Cardiac septum (tissue), 1 donor: ENCODE measurements at regions not wholly inside any gene's neighbourhood (a gene's known extent, or its start where the extent isn't known, plus 50 kb on each side); places are given as distances from the start of the nearest gene placed in this dataset.
"Not testable (repeated sequence)": the region's sequence is repeated elsewhere in the genome, so short reads cannot be mapped to it uniquely, and the experiment has no call there.

Experiments
- DNase-seq: peaks from one replicate; pipeline ENCODE4 v3.0.0-alpha.2; 2020; ENCODE audit warnings: low spot score
- intact Hi-C: fragments of 100-400 bp; cut with DNase I; formaldehyde crosslinking; loops from one replicate; pipeline ENCODE4 v1.14.0; 2022
- donor health status: DM: no; HTN: no; CAD: no.

DNA sequence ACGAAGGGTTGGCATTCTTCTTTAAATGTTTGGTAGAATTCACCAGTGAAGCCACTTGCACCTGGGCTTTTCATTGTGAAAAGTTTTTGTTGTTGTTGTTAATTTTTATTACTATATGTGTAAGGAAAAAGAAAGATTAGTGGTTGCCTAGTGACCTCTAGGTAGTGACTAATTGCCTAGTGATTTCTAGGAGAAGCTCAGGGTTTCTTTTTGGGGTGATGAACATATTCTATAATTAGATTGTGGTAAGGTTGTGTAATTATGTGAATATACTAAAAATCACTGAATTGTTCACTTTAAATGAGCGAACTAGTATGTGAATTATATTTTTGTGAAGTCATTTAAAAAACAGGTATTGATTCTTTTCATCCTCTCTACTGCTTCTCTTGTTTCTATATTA lies 123.8 kb upstream of the TMEM170B start:
- intact Hi-C loops: no loop called here
- DNase-seq: no peak

DNA sequence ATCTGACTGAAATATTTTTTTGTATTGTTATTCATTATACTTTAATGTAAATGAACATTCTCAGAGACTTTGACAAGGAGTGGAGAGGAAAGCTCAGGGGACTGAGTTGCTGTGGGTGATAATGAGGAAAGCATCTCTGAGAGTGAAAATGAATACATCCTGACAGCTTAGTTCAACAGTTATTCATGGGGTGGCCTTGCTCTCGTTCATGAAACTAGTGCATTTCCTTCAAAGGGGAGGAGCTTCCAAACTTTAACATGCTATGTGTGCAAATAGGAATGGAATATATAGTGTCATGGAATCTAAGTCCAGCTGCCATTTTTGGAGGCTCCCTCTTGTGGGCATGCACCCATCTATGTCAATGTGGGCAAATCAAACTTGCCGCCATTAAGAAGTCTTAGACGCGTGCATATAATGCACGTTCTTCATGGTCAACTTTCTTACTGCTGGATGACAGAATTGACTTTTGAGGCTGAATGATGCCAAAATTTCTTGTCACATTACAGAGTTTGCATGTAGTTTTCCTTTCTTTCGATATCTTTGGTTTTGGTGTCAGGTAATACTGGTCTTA lies 124.3 kb upstream of the TMEM170B start:
- DNase-seq: no peak
- intact Hi-C loops: no loop called here

DNA sequence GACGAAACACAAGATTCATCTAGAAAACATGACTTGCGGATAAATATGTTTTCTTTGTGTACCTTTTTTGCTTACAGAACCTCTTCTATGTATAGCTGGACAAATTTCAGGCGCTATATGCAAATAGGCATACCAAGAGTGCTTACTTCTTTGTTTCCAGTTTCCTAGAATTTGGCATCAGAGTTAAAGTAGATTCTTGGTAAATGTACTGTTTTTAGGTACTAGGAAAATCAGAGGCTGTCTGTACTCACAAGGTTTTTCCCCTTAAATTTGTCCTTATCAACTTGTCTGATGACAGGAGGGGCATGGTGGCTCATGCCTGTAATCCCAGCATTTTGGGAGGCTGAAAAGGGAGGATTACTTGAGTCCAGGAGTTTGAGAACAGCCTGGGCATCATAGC lies 124.9 kb upstream of the TMEM170B start:
- DNase-seq: no peak
- intact Hi-C loops: no loop called here

DNA sequence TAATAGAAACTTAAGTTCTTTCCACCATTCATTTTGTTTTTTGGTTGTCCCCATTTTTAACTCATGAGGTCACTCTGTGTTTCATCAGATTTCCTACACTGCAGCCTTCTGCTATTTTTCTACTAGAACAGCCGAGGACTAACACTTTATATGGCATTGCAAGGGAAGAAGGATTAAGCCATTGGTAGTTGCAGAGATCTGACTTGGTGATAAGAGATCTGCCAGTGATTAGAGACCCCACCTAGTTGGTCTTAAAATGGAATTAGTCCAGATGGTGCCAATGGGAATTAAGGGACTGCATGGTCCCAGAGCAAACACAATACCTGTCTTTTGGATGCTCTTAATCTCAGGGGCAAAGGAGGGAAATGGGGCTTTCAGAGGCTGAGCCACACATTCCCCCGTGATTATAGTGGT lies 125.5 kb upstream of the TMEM170B start:
- no peak for DNase-seq
- intact Hi-C loops: no loop called here

DNA sequence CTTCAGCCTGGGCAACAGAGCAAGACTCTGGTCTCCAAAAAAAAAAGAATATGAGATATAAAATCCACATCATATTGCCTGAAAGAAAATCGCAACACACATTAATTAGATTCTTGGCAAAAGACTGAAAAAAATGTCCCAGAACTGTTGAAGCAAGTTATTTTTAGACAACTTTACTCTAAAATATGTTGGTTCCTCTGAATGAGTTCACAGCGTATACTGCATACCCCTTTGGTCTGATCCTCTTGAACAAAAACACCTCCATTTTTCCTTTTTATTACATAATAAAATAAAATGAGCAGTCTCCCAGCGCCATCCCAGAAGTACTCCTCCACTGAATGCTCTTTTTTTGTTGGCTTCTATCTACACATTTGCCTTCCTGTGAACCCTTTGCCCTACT lies 126.0 kb upstream of the TMEM170B start:
- no peak for DNase-seq
- intact Hi-C loops: no loop called here

DNA sequence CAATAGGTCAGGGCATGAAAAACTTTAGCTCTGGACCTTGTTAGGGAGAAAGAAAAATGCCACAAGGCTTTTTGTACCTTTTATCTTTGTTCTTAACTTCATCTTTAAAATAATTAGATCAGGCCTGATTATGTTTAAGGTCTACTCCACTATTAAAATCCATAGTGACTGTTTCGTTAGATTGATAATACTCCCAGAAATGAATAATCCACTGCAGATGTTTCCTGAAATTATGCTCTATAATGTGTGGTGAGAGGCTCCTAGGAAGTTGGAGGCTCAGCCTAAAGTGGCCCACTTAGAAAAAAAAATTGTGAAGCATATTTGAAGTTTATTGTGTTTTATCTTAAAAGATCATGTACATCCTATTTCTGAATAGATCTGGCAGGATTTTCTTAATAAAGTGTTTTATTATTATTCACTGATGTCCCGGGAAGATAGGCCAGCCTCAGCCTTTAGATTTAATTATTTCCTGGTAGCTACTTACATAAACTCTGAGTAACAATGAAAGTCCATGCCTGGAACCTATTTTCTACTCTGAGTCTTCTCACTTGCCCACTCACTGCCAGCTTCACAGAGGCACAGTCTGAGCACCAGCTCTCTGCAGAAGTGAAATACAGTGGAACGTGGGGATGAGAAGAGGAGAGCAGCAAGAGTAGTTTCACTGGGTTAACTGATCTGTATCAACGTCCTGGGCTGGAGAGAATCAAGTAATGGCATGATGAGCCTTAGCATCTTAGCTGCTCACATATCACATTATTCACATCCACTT lies 126.8 kb upstream of the TMEM170B start:
- intact Hi-C loops: no loop called here
- DNase-seq: no peak

DNA sequence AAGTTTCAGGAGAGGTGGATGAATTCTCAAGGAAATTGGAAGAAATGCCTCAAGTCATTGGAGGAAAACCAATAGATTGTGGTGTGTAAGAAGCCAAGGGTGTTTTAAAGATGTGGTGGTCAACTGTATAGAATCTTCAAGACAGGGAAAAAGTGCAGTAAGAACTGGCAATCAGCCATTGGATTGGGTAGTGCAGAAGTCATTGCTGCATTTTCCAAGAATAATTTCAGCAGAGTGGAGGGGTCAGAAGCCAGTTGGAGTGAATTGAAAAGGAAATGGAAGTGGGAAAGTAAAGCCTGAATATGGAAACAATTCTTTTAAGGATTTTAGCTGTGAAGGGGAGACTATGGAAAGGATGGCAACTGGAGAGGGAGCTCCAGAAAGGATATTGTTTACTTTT lies 128.2 kb upstream of the TMEM170B start:
- DNase-seq: no peak
- intact Hi-C loops: no loop called here

DNA sequence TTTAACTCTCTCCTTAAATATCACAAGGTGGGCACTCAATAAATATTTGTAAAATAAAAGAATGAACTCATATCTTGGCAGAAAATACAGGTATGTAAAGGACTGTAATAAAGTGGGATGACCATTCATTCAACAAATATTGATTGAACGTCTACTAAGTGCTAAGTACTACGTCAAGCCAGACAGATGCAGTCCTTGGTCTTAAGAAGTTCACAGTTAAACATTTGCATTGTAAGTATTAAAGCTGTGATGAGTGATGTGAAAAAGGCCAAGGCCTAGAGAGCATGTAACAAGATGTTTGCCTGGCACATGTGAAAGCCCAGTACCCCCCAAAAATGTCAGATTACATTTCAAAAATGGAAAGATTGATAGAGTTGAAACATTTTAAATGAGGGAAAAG lies 130.1 kb upstream of the TMEM170B start:
- no peak for DNase-seq
- intact Hi-C loops: no loop called here

DNA sequence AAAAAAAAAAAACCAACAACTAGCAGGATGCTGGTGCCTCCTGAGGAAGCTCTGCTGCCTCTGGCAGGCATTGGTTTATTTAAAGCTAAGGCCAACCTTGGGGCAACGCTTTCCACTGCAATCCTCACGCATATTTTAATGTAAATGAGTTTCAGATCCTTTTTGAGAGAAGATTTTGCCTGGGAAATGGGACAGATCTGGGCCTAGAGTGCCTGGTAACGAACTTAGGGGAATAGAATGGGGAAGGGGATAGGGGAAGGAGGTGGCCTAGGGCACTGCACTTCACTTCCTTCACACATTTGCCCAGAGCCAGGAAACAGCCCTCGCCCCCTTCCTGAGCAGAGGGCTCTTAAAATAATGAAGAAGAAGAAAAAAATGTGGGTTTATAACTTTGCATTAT lies 132.7 kb upstream of the TMEM170B start:
- no peak for DNase-seq
- intact Hi-C loops: no loop called here

DNA sequence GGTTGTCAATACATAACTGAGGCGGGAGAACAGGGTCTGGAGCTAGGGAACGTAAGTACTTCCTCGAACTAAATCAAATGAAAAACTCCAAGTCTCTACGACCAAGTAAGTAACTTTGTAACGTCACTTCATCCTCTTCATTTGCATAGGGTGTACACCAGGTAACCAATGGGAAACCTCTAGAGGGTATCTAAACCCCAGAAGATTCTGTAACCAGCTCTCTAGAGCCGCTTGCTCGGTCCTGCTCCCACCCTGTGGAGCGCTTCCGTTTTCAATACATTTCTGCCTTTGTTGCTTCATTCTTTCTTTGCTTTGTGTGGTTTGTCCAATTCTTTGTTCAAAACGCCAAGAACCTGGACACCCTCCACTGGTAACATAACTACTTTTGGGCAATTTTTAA lies 133.5 kb upstream of the TMEM170B start:
- no peak for DNase-seq
- intact Hi-C loops: no loop called here

DNA sequence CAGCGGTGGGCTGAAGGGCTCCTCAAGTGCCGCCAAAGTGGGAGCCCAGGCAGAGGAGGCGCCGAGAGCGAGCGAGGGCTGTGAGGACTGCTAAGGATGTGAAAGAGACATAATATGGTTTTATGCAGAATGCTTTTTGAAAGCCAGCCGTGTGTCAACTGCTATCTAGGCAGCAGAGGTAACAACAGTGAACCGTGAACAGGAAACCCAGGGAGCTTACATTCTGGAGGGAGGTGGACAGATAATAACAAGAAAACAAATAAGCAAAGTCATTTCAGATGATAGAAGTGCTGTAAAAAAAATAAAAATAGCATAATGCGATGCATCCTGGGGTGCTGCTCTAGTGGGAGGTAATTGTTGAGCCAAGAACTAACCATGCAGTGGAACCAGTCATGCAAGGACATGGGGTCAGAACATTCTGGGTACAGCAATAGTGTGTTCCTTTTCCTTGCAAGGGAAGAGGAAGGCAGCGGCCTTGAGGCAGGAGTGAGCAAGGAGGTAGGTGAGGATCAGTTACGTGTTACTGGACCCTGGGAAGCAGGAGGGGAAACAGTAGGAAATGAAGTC lies 134.4 kb upstream of the TMEM170B start:
- DNase-seq: no peak
- intact Hi-C loops: no loop called here

DNA sequence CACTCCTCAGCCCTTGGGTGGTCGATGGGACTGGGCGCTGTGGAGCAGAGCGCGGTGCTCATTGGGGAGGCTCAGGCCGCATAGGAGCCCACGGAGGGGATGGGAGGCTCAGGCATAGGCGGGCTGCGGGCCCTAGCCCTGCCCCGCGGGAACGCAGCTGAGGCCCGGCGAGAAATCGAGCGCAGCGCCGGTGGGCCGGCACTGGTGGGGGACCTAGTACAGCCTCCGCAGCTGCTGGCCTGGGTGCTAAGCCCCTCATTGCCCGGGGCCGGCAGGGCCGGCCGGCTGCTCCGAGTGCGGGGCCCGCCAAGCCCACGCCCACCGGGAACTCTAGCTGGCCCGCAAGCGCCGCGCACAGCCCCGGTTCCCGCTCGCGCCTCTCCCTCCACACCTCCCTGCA lies 135.0 kb upstream of the TMEM170B start:
- intact Hi-C loops: not testable (repeated sequence)

DNA sequence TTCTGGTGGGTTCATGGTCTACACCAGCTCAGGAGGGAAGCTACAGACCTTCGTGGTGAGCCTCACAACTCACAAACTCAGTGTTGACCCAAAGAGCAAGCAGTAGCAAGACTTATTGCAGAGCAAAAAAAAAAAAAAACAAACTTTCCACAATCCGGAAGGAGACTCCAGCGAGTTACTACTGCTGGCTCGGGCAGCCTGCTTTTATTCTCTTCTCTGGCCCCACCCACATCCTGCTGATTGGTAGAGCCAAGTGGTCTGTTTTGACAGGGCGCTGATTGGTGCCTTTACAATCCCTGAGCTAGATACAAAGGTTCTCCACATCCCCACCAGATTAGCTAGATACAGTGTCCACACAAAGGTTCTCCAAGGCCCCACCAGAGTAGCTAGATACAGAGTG lies 135.6 kb upstream of the TMEM170B start:
- intact Hi-C loops, DNase-seq: not testable (repeated sequence)

More for the DNA sequence above, 135.0 kb upstream of the TMEM170B start:
- not testable (repeated sequence) for DNase-seq

DNA sequence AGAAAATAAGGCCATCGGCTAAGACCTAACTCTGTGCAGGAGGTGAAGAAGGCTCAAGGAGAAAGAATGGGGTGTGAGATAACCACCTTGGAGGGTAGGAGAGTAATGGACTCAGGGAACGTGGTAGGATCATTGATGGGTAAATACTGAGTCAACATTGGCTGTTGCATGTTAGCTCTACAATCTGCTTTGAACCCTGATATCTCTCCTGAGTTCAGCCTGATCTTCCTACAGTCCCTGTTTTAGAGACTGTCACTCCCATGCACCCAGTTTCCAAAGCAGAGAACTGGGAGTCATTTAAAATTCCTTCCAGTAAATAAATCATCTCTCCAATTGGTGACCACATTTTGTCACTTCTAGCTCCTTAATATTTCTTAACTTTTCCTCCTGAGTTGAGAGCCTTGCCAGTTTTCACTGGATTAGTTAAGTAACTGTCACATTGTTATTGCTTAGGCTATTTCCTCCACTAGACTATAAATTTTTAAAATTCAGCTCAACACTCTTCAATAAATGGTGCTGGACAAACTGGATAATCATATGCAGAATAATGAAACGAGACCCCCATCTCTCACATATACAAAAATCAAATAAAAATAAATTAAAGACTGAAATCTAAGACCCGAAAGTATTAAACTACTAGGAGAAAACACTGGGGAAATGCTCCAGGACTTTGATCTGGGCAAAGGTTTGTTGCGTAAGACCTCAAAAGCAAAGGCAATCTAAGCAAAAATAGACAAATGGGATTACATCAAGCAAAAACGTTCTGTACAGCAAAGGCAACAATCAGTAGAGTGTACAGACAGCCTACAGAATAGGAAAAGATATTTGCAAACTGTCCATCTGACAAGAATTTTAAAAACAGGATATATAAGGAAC lies 138.9 kb upstream of the TMEM170B start:
- intact Hi-C loops: no loop called here

DNA sequence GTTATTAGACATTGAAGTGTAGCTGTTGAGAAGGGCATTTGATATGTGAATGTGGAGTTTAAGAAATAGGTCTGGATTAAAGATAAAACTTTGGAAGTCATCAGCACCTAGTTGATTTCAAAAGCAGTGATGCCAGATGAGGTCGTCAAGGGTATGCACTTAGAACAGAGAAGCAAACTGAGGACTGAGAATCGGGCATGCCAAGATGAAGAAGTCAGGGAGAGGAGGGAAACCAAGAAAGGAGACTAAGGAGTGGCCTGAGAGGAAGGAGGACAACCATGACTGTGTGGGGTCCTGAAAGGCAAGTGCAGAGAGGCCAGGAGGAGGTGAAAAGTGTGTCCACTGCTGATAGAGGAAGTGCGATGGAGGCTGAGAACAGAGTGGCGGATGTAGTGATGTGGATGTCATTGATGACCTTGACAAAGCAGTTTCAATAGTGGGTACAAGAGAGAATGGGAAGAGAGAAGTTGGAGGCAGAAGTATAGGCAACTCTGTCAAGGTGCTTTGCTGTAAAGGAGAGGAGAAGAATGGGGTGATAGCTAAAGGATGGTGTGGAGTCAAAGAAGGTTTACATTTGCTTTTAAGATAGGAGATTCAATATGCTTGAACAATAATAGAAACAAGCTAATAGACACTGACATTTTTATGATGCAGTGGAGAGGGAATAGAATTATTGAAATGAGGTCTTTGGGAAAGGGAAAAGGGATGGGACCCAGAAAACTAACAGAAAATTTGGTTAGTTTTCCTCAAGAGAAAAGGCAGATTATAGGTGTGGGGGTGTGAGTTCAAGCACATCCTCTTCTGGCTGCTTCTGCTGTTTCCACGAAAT lies 139.7 kb upstream of the TMEM170B start:
- intact Hi-C loops: no loop called here

More for the DNA sequence above, 138.9 kb upstream of the TMEM170B start:
- no peak for DNase-seq

DNA sequence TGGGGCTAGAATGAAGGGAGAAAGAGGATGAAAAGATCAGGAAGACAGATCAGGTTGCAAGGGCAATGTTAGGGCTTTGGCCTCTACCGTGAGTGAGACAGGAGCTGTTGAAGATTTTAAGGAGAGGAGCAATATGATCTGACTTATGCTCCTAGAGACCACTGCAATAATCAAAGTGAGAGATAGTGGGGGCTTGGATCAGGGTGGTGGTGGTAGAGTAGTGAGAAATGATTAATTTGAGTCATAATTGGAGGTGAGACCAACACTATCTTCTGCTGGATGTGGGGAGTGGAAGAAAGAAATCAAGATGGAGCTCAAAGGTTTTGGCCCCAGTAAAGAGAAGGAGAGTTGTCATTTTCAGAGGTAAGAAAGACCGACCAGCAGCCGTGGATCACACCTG lies 140.7 kb upstream of the TMEM170B start:
- DNase-seq: no peak
- intact Hi-C loops: no loop called here

More for the DNA sequence above, 139.7 kb upstream of the TMEM170B start:
- DNase-seq: no peak

DNA sequence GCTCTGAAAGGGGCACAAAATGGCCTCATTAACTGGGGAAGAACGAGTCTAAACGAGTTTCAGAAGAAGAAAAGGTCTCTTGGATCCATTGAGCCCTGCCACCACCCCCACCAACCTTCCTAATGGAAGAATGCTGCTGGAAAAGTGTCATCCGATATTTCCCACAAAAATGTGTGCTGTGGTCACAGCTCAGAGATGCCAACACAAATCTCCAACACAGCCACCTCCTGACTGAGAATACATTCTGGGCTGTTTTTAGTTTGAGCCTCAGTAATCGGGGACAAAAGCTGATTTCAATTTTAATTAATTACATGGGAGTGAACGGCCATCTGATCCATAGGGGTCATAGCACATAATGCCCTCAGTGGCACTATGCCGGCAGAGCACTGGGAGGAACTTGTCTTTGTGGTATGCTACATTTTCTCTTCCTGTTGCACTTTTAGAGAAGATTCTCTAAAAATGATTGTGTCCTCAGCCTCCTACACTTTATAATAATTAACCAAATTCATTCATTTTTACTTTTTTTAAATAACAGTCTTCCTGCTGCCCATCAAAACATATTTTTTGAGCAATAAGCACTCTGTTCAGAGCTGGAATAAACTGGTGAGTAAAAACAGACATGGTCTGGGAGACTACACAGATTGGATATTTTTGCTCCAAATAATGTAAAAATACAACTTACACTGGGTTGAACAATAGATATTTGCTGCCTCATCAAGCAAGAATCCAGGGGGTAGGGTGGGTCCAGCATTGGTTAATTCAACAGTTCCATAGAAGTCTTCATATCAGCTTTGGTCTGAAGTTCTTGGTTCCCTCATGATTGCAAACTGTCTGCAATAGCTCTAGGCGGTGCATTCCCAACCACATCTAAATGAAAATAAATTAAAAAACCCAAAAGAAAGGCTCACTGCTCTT lies 143.6 kb upstream of the TMEM170B start:
- intact Hi-C loops: no loop called here
- no peak for DNase-seq

DNA sequence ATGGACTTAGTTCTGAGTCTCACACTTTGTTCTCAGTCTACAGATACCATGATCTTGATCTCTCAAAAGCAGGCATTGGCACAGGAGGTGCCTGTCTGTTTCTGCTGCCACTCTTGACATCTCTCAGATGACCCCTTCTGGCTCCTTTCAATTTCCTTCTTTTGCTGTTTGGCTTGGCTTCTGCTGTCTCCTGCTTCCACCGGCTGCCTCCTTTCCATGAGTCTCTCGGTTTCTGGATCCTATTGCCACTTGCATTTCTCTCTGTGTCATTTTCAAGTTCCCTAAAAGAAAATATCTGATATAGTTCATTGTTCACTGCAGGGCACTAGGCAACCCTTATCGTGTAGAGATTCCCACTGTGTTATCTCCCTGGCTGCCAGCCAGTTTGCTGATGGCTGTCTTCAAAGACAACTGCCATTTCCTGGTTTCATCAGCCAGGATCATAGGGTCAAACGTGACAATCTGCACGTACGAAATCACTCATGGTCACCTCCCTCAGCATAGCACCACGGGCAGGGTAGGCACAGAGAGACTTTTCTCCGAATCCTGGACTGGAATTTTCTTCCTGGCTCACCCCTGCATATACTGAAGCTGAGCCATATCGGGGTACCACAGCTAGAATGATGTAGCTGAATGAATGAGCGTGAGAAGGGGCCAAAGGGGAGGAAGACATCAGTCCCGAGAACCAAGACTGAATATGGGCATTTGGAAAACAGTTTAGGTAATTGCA lies 144.6 kb upstream of the TMEM170B start:
- intact Hi-C loops: no loop called here
- no peak for DNase-seq
